ENCODE measurements at regions not wholly inside any gene's neighbourhood (a gene's known extent, or its start where the extent isn't known, plus 50 kb on each side); places are given as distances from the start of the nearest gene placed in this dataset.

- 85 to 89% methylated on average over 2 of the region's 2 CpGs for WGBS, 2 donors
- intact Hi-C loops (cut with DNase I) = no loop called here
Observed at GRCh38 chr17:63071797-63072196, 105.8 kb downstream of the TANC2 start.

GRCh38 chr17:63075969-63076368 lies 109.9 kb downstream of the TANC2 start:
- no peak overlapping the region for H3K4me3 ChIP-seq
- H3K9me3 ChIP-seq = no peaks in the 10 kb centered on the region
- DNase-seq = no peak
- H3K36me3 ChIP-seq = no peaks in the 10 kb centered on the region
- 70 to 82% methylated on average over 1 of the region's 1 CpG for WGBS, 2 donors
- no peak for TF ChIP-seq POLR2A (IDR thresholded peaks at IDR 0.05)
- TF ChIP-seq CTCF (IDR thresholded peaks at IDR 0.05) = no peak
- peaks cover 0 to 7% (median 0%) of the 10 kb centered on the region in 3 donors for H3K4me1 ChIP-seq
- H3K27me3 ChIP-seq = no peaks in the 10 kb centered on the region
- intact Hi-C loops (cut with DNase I) = no loop called here
- no peak overlapping the region for H3K27ac ChIP-seq

More at GRCh38 chr17:63071797-63072196, 105.8 kb downstream of the TANC2 start:
- H3K27ac ChIP-seq = no peak overlapping the region
- H3K4me1 ChIP-seq = no peaks in the 10 kb centered on the region
- no peak for TF ChIP-seq CTCF (IDR thresholded peaks at IDR 0.05)
- no peak for TF ChIP-seq POLR2A (IDR thresholded peaks at IDR 0.05)
- no peak for DNase-seq
- no peak overlapping the region for H3K4me3 ChIP-seq
- no peaks in the 10 kb centered on the region for H3K27me3 ChIP-seq
- no peaks in the 10 kb centered on the region for H3K9me3 ChIP-seq
- H3K36me3 ChIP-seq = no peaks in the 10 kb centered on the region

GRCh38 chr17:63078707-63079106 lies 112.7 kb downstream of the TANC2 start:
- WGBS, 2 donors = 45 to 54% methylated on average over 3 of the region's 3 CpGs
- intact Hi-C loops (cut with DNase I) = no loop called here
- no peak overlapping the region for H3K27ac ChIP-seq
- no peaks in the 10 kb centered on the region for H3K9me3 ChIP-seq
- H3K36me3 ChIP-seq = no peaks in the 10 kb centered on the region
- no peaks in the 10 kb centered on the region for H3K27me3 ChIP-seq
- no peak overlapping the region for H3K4me3 ChIP-seq
- TF ChIP-seq POLR2A (IDR thresholded peaks at IDR 0.05) (no peak), CTCF (IDR thresholded peaks at IDR 0.05) (no peak)
- H3K4me1 ChIP-seq = peaks cover 0 to 7% (median 0%) of the 10 kb centered on the region in 3 donors
- DNase-seq = no peak

GRCh38 chr17:63082273-63082861 lies 116.3 kb downstream of the TANC2 start:
- TF ChIP-seq CTCF (IDR thresholded peaks at IDR 0.05) (peak in 4 of 6 experiments; percentile 28 to 51 (median 38)), POLR2A (IDR thresholded peaks at IDR 0.05) (no peak)
- Histone ChIP-seq H3K4me1 (peaks cover 0 to 22% (median 6%) of the 10 kb centered on the region in 3 donors), H3K36me3 (no peaks in the 10 kb centered on the region), H3K27ac (no peak overlapping the region), H3K27me3 (no peaks in the 10 kb centered on the region), H3K4me3 (no peak overlapping the region), H3K9me3 (no peaks in the 10 kb centered on the region)
- intact Hi-C loops (cut with DNase I) = no loop called here
- WGBS, 2 donors = 86 to 89% methylated on average over 2 of the region's 2 CpGs
- DNase-seq = no peak

GRCh38 chr17:63082952-63083351 lies 116.9 kb downstream of the TANC2 start:
- no peak overlapping the region for H3K4me3 ChIP-seq
- intact Hi-C loops (cut with DNase I) = no loop called here
- 75 to 83% methylated on average over 1 of the region's 1 CpG for WGBS, 2 donors

More at GRCh38 chr17:63082952-63083351, 116.9 kb downstream of the TANC2 start:
- TF ChIP-seq CTCF (IDR thresholded peaks at IDR 0.05) (no peak), POLR2A (IDR thresholded peaks at IDR 0.05) (no peak)
- Histone ChIP-seq H3K27me3 (no peaks in the 10 kb centered on the region), H3K27ac (no peak overlapping the region), H3K36me3 (no peaks in the 10 kb centered on the region), H3K9me3 (no peaks in the 10 kb centered on the region), H3K4me1 (peaks cover 0 to 28% (median 12%) of the 10 kb centered on the region in 3 donors)
- no peak for DNase-seq
